ENCODE measurements at regions not wholly inside any gene's neighbourhood (a gene's known extent, or its start where the extent isn't known, plus 50 kb on each side); places are given as distances from the start of the nearest gene placed in this dataset.

- TF ChIP-seq CHD7 (IDR thresholded peaks at IDR 0.05; ENCODE audit: insufficient replicate concordance, low read length) (no peak), RNF2 (IDR thresholded peaks at IDR 0.05; ENCODE audit: borderline replicate concordance, low read depth, low read length, missing control alignments, poor library complexity, severe bottlenecking) (no peak)
These were observed 281.2 kb upstream of the MINDY3 start (continued) for GRCh38 chr10:16141499-16141898.
